ENCODE measurements at regions not wholly inside any gene's neighbourhood (a gene's known extent, or its start where the extent isn't known, plus 50 kb on each side); places are given as distances from the start of the nearest gene placed in this dataset.
"Not testable (repeated sequence)": the region's sequence is repeated elsewhere in the genome, so short reads cannot be mapped to it uniquely, and the experiment has no call there.

GRCh38 chr2:117553448-117553847, 261.0 kb upstream of the DDX18 start:
- DNase-seq = no peak

- DNase-seq = no peak
Measured at GRCh38 chr2:117555965-117556364, 258.5 kb upstream of the DDX18 start.

- DNase-seq = no peak
Measured at GRCh38 chr2:117557626-117558025, 256.9 kb upstream of the DDX18 start.

GRCh38 chr2:117562654-117563053, 251.8 kb upstream of the DDX18 start:
- DNase-seq = no peak

- DNase-seq = no peak
Measured at GRCh38 chr2:117571590-117572349, 242.7 kb upstream of the DDX18 start.

- DNase-seq = no peak
Measured at GRCh38 chr2:117587310-117587709, 227.2 kb upstream of the DDX18 start.

- no peak for DNase-seq
Measured at GRCh38 chr2:117603060-117603459, 211.4 kb upstream of the DDX18 start.

- DNase-seq = no peak
Measured at GRCh38 chr2:117603567-117603966, 210.9 kb upstream of the DDX18 start.

- DNase-seq = no peak
Measured at GRCh38 chr2:117607202-117607601, 207.3 kb upstream of the DDX18 start.

GRCh38 chr2:117613101-117613500, 201.4 kb upstream of the DDX18 start:
- DNase-seq = no peak

- DNase-seq = no peak
Measured at GRCh38 chr2:117614296-117614695, 200.2 kb upstream of the DDX18 start.

- DNase-seq = no peak
Measured at GRCh38 chr2:117614823-117615534, 199.5 kb upstream of the DDX18 start.

- DNase-seq = no peak
Measured at GRCh38 chr2:117618607-117619006, 195.9 kb upstream of the DDX18 start.

GRCh38 chr2:117621326-117621725, 193.2 kb upstream of the DDX18 start:
- DNase-seq = no peak

- DNase-seq = not testable (repeated sequence)
Measured at GRCh38 chr2:117623175-117623574, 191.3 kb upstream of the DDX18 start.

- no peak for DNase-seq
Measured at GRCh38 chr2:117631152-117631945, 183.1 kb upstream of the DDX18 start.

GRCh38 chr2:117635481-117635880, 179.0 kb upstream of the DDX18 start:
- DNase-seq = no peak

GRCh38 chr2:117639401-117639800, 175.1 kb upstream of the DDX18 start:
- no peak for DNase-seq

GRCh38 chr2:117644403-117644802, 170.1 kb upstream of the DDX18 start:
- DNase-seq = no peak

- no peak for DNase-seq
Measured at GRCh38 chr2:117645458-117645857, 169.0 kb upstream of the DDX18 start.

GRCh38 chr2:117646099-117646498, 168.4 kb upstream of the DDX18 start:
- no peak for DNase-seq

- DNase-seq = no peak
Measured at GRCh38 chr2:117646872-117647271, 167.6 kb upstream of the DDX18 start.

- DNase-seq = no peak
Measured at GRCh38 chr2:117656546-117656945, 157.9 kb upstream of the DDX18 start.

- no peak for DNase-seq
Measured at GRCh38 chr2:117661619-117662018, 152.9 kb upstream of the DDX18 start.
